B cell (primary cell): ENCODE measurements at regions not wholly inside any gene's neighbourhood (a gene's known extent, or its start where the extent isn't known, plus 50 kb on each side); places are given as distances from the start of the nearest gene placed in this dataset.

Source experiments
- ATAC-seq: fragments of 200-7000 bp; cut with Tn5 transposase; one replicate; pipeline ENCODE4 v1.10.0; 2021; ENCODE audit warnings: low read depth, mild to moderate bottlenecking, moderate number of reproducible peaks, moderate library complexity
- CTCF ChIA-PET: fragments of 350-600 bp; sonication (Branson Sonifier 250); formaldehyde crosslinking; loops from one replicate; lab custom pipeline; 2021; ENCODE audit warnings: antibody characterized with exemption, inconsistent platforms; lab: Charles Lee
- POLR2A ChIA-PET: fragments of 350-600 bp; sonication (Branson Sonifier 250); formaldehyde crosslinking; loops from one replicate; lab custom pipeline; 2021; ENCODE audit warnings: antibody characterized with exemption; lab: Charles Lee
- DNase-seq: peaks from one replicate; pipeline ENCODE4 v3.0.0; 2013
- H2AFZ ChIP-seq: 2 replicates; pipeline ENCODE4 v1.6.1; 2012; ENCODE audit warnings: mild to moderate bottlenecking, low read depth, low read length; ENCODE audit not compliant: insufficient read depth, poor library complexity, severe bottlenecking
- H3K27ac ChIP-seq, 2 donors: 1 replicate in 1 of 2; 2 replicates in 1 of 2; pipeline ENCODE4 v1.5.1; 2012 to 2013; ENCODE audit warnings: low read length in 2 of 2, mild to moderate bottlenecking in 2 of 2, moderate library complexity in 1 of 2
- H3K27me3 ChIP-seq, 4 experiments: fragments of 200-600 bp in 1 of 4; sonication (generic) in 1 of 4; replicated peaks in 1 of 4; 1 replicate in 2 of 4; 2 replicates in 2 of 4; pipeline versions ENCODE4 v1.6.1 to v1.7.0; 2013 to 2016; ENCODE audit warnings: low read length in 3 of 4, mild to moderate bottlenecking in 2 of 4, mixed read lengths in 1 of 4, moderate library complexity in 1 of 4; ENCODE audit not compliant: insufficient read depth in 4 of 4, control insufficient read depth in 3 of 4; ENCODE audit errors: control extremely low read depth in 1 of 4
- H3K36me3 ChIP-seq, 2 experiments: replicated peaks in 1 of 2; 1 replicate in 1 of 2; 2 replicates in 1 of 2; pipeline versions ENCODE4 v1.6.1 to v1.7.1; 2013; ENCODE audit warnings: low read length in 1 of 2; ENCODE audit not compliant: insufficient read depth in 2 of 2, control insufficient read depth in 1 of 2; ENCODE audit errors: control extremely low read depth in 1 of 2, extremely low read depth in 1 of 2
- H3K4me1 ChIP-seq, 2 donors: fragments of 200-600 bp in 1 of 2; sonication (generic) in 1 of 2; 1 replicate in 1 of 2; 2 replicates in 1 of 2; pipeline versions ENCODE4 v1.5.1 to v1.6.1; 2013 to 2017; ENCODE audit warnings: low read length in 2 of 2; ENCODE audit not compliant: control insufficient read depth in 2 of 2, insufficient read depth in 2 of 2
- H3K4me2 ChIP-seq: replicated peaks from 2 replicates; pipeline ENCODE3; 2012; ENCODE audit warnings: mild to moderate bottlenecking, low read depth, low read length; ENCODE audit not compliant: poor library complexity, severe bottlenecking
- H3K4me3 ChIP-seq, 5 experiments: fragments of 200-600 bp in 1 of 5; sonication (generic) in 1 of 5; 1 replicate in 3 of 5; 2 replicates in 2 of 5; pipeline versions ENCODE4 v1.5.1 to v1.7.0; 2011 to 2016; ENCODE audit warnings: low read length in 4 of 5, mild to moderate bottlenecking in 4 of 5, low read depth in 2 of 5, control low read depth in 1 of 5, moderate library complexity in 1 of 5; ENCODE audit not compliant: insufficient read depth in 1 of 5; ENCODE audit errors: control extremely low read depth in 1 of 5, extremely low read depth in 1 of 5
- H3K79me2 ChIP-seq: fragments of 200-600 bp; sonication (generic); one replicate; pipeline ENCODE4 v1.6.0; 2016; ENCODE audit warnings: low read length; ENCODE audit not compliant: control insufficient read depth, insufficient read depth
- H3K9ac ChIP-seq: fragments of 200-600 bp; sonication (generic); 2 replicates; pipeline ENCODE4 v1.6.1; 2017; ENCODE audit warnings: mild to moderate bottlenecking, low read length, moderate library complexity
- H3K9me3 ChIP-seq, 3 donors: one replicate each; pipeline versions ENCODE4 v1.6.1 to v1.7.1; 2013; ENCODE audit warnings: low read length in 2 of 3; ENCODE audit not compliant: control insufficient read depth in 2 of 3, insufficient read depth in 1 of 3; ENCODE audit errors: control extremely low read depth in 1 of 3
- H4K20me1 ChIP-seq: 2 replicates; pipeline ENCODE4 v1.6.0; 2012; ENCODE audit warnings: mild to moderate bottlenecking, low read length; ENCODE audit not compliant: insufficient read depth, control insufficient read depth, poor library complexity, severe bottlenecking
- H3K27ac Mint-ChIP-seq: one replicate; pipeline ENCODE4 v1.8.0; 2021; ENCODE audit warnings: mixed read lengths
- H3K27me3 Mint-ChIP-seq: one replicate; pipeline ENCODE4 v1.8.0; 2021; ENCODE audit warnings: mixed read lengths
- H3K4me1 Mint-ChIP-seq: one replicate; pipeline ENCODE4 v1.8.0; 2021; ENCODE audit warnings: mixed read lengths
- H3K4me3 Mint-ChIP-seq: one replicate; pipeline ENCODE4 v1.8.0; 2021; ENCODE audit warnings: mixed read lengths
- H3K9me3 Mint-ChIP-seq: one replicate; pipeline ENCODE4 v1.8.0; 2022; ENCODE audit warnings: mixed read lengths; ENCODE audit not compliant: insufficient read depth
- EZH2 ChIP-seq: IDR thresholded peaks from 2 replicates; pipeline ENCODE4 v1.6.1; 2012; ENCODE audit warnings: borderline replicate concordance, low read depth, mild to moderate bottlenecking, moderate library complexity, low read length; ENCODE audit not compliant: insufficient read depth, poor library complexity, severe bottlenecking
- WGBS: methylation state at CpG from one replicate; pipeline ENCODE4 v1.1.5; 2013; ENCODE audit warnings: missing lambda C conversion rate; ENCODE audit not compliant: insufficient coverage; 5-methylcytosine and 5-hydroxymethylcytosine counted together
- intact Hi-C: fragments of 100-400 bp; cut with micrococcal nuclease; formaldehyde crosslinking; loops from one replicate; pipeline ENCODE4 v1.10.0; 2022
- TF ChIP-seq, protein P1 (sequence below): fragments of 200-600 bp; IDR thresholded peaks from one replicate; pipeline ENCODE4 v1.8.0; 2022; ENCODE audit warnings: antibody characterized with exemption, mild to moderate bottlenecking

DNA sequence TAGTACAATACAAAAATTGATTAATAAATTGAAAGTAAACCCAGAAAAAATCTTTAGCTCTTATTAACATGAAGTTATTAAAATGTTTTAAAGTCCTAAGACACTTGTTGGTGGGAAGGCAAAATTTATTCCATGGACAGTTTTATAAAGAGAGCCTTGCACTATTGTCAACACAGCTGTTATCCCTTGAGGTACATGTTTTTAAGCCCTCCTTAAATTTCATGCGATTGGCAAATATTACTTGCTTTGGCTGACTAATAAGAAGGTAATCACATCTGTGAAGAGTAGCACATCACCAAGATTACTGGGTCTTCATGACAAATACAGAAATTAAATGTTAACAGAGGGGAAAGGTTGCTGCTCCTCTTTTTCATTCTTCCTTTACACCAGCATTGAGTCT, 611.1 kb downstream of the BRINP3 start:
- H3K4me3 ChIP-seq, result no peak overlapping the region
- no peaks in the 10 kb centered on the region for H4K20me1 ChIP-seq
- TF ChIP-seq EZH2, result no peak
- TF ChIP-seq, protein P1, sequence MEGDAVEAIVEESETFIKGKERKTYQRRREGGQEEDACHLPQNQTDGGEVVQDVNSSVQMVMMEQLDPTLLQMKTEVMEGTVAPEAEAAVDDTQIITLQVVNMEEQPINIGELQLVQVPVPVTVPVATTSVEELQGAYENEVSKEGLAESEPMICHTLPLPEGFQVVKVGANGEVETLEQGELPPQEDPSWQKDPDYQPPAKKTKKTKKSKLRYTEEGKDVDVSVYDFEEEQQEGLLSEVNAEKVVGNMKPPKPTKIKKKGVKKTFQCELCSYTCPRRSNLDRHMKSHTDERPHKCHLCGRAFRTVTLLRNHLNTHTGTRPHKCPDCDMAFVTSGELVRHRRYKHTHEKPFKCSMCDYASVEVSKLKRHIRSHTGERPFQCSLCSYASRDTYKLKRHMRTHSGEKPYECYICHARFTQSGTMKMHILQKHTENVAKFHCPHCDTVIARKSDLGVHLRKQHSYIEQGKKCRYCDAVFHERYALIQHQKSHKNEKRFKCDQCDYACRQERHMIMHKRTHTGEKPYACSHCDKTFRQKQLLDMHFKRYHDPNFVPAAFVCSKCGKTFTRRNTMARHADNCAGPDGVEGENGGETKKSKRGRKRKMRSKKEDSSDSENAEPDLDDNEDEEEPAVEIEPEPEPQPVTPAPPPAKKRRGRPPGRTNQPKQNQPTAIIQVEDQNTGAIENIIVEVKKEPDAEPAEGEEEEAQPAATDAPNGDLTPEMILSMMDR, result no peak
- H3K4me2 ChIP-seq, result no peak overlapping the region
- H3K27me3 ChIP-seq, result no peaks in the 10 kb centered on the region
- POLR2A ChIA-PET, result no interaction called here
- H3K36me3 ChIP-seq, result no peaks in the 10 kb centered on the region
- DNase-seq, result no peak
- H3K4me1 ChIP-seq, result no peaks in the 10 kb centered on the region
- H3K27ac Mint-ChIP-seq, result no peak overlapping the region
- no peak overlapping the region for H3K9ac ChIP-seq
- no peak overlapping the region for H2AFZ ChIP-seq
- H3K27ac ChIP-seq, result no peak overlapping the region
- WGBS, result no CpG with 5 or more reads among the region's 1 CpG
- CTCF ChIA-PET, result no interaction called here
- H3K9me3 Mint-ChIP-seq, result no peaks in the 10 kb centered on the region
- peaks cover 0 to 1% (median 0%) of the 10 kb centered on the region in 3 donors for H3K9me3 ChIP-seq
- no peaks in the 10 kb centered on the region for H3K79me2 ChIP-seq
- no peaks in the 10 kb centered on the region for H3K27me3 Mint-ChIP-seq
- no peaks in the 10 kb centered on the region for H3K4me1 Mint-ChIP-seq
- intact Hi-C loops, result no loop called here
- ATAC-seq, result no peak
- no peak overlapping the region for H3K4me3 Mint-ChIP-seq

DNA sequence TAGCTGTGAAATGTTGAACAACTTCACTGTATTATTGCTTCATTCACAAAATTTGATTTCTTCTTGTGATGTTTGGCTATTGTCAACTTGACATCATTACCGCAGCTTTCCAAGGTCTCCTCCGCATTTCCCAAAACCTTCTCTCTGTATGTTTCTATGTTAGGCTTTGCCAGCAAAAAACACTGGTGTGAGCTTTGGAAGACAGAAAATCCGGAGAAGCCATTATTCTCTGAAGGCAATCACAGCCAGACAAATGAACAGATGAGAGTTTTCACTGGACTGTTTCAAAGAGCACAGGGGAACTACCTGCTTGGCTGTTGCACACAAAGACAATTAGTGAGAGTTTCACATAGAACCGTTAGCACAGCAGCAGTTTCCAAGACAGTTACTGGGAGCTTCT, 609.6 kb downstream of the BRINP3 start:
- H3K27me3 Mint-ChIP-seq, result no peaks in the 10 kb centered on the region
- no peak overlapping the region for H3K4me3 ChIP-seq
- TF ChIP-seq, protein P1, result no peak
- TF ChIP-seq EZH2, result no peak

More for the DNA sequence above, 609.6 kb downstream of the BRINP3 start:
- Histone ChIP-seq H2AFZ (no peak overlapping the region), H3K27ac (no peak overlapping the region), H4K20me1 (no peaks in the 10 kb centered on the region), H3K36me3 (no peaks in the 10 kb centered on the region), H3K79me2 (no peaks in the 10 kb centered on the region), H3K4me1 (no peaks in the 10 kb centered on the region), H3K27me3 (no peaks in the 10 kb centered on the region), H3K4me2 (no peak overlapping the region), H3K9ac (no peak overlapping the region), H3K9me3 (peaks cover 0 to 1% (median 0%) of the 10 kb centered on the region in 3 donors)
- ChIA-PET POLR2A (no interaction called here), CTCF (no interaction called here)
- no peaks in the 10 kb centered on the region for H3K9me3 Mint-ChIP-seq
- no peak overlapping the region for H3K27ac Mint-ChIP-seq
- H3K4me3 Mint-ChIP-seq, result no peak overlapping the region
- ATAC-seq (no peak), DNase-seq (no peak)
- WGBS, result 82% methylated on average over 2 of the region's 4 CpGs
- H3K4me1 Mint-ChIP-seq, result no peaks in the 10 kb centered on the region
- intact Hi-C loops, result no loop called here
